GM20000 (cell line): ENCODE measurements at regions not wholly inside any gene's neighbourhood (a gene's known extent, or its start where the extent isn't known, plus 50 kb on each side); places are given as distances from the start of the nearest gene placed in this dataset.

Experiments used
- DNase-seq: peaks from one replicate; pipeline ENCODE4 v3.0.0; 2012; ENCODE audit warnings: low spot score
- CTCF ChIP-seq: IDR thresholded peaks from 2 replicates; pipeline ENCODE4 v1.5.1; 2012; ENCODE audit warnings: mild to moderate bottlenecking, control low read depth; ENCODE audit errors: extremely low read depth, missing control alignments

DNA sequence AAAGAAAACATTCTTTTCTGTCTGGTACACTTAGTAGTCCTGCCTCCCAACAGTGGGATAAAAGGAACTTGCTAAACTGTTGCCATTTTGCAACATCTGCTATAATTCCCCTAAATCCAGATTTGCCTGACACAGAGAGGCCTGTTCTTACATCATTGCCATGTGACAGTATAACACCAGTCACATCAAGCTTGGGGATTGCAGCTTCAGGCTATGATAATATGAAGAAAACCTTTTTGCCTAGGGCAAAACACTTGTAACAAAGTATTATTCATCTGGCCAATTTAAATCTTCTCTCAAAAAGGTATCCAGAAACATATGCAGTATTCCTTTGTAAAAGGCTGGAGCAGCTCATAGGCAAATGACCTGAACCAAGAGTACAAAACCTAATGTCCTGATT, 80.9 kb upstream of the OTX2 start:
- DNase-seq = no peak
- TF ChIP-seq CTCF = no peak

GRCh38 chr14:56889705-56890104, 79.4 kb upstream of the OTX2 start:
- no peak for TF ChIP-seq CTCF

DNA sequence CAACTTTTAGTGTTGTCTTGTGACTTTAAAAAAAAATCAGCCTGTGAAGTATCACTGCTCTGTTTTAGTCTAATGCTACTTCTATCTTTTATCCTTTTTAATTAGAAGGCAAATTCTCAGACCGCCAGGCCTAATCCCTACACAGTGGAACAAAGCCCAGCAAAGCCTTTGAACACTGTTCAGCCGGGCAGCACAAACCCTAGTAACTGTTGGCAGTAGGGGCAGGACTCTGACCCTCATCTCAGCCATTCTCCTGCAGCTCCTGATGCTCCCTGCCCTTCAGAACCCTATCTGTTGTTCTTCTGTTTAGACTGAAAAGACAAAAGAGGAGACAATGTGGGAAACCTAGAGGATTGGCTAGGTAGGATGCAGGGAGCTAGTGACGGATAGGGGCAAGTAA, 78.0 kb upstream of the OTX2 start:
- TF ChIP-seq CTCF = no peak

More at GRCh38 chr14:56889705-56890104, 79.4 kb upstream of the OTX2 start:
- no peak for DNase-seq

GRCh38 chr14:56887216-56887615, 76.9 kb upstream of the OTX2 start:
- TF ChIP-seq CTCF = no peak
- no peak for DNase-seq

More for the DNA sequence above, 78.0 kb upstream of the OTX2 start:
- no peak for DNase-seq

- TF ChIP-seq CTCF = no peak
- DNase-seq = no peak
Measured at GRCh38 chr14:56886471-56887062, 76.3 kb upstream of the OTX2 start.

DNA sequence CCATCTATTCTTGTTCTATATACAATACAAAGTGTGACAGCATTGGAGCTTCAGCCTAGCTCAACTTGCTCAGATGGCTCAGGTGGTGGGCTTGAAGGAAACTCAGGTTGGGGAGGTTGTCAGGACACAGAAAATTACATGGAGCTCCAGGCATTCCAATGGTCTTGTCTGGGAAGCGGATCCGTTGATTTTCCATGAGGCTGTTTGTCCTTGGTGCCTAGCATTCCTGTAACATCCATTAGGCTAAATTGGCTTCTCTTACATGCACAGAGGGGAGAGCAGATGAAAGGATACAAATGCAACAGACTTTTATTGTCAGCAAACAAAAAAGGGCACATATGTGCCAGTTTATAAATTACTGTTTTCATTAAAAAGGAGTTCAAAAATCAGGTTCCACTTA, 75.5 kb upstream of the OTX2 start:
- no peak for TF ChIP-seq CTCF
- DNase-seq = no peak

GRCh38 chr14:56884617-56885016, 74.3 kb upstream of the OTX2 start:
- TF ChIP-seq CTCF = no peak
- no peak for DNase-seq

- TF ChIP-seq CTCF = no peak
- no peak for DNase-seq
Measured at GRCh38 chr14:56881181-56881580, 70.9 kb upstream of the OTX2 start.
